ENCODE measurements at regions not wholly inside any gene's neighbourhood (a gene's known extent, or its start where the extent isn't known, plus 50 kb on each side); places are given as distances from the start of the nearest gene placed in this dataset.

- DNase-seq = no peak
Observed at GRCh38 chr18:56165601-56166355, 472.6 kb downstream of the TXNL1 start.

- DNase-seq = no peak
Observed at GRCh38 chr18:56162311-56163265, 475.8 kb downstream of the TXNL1 start.

- no peak for DNase-seq
Observed at GRCh38 chr18:56161566-56162260, 476.7 kb downstream of the TXNL1 start.

GRCh38 chr18:56158676-56159075 is 479.7 kb downstream of the TXNL1 start:
- no peak for DNase-seq

- DNase-seq = no peak
Observed at GRCh38 chr18:56157541-56157940, 480.9 kb downstream of the TXNL1 start.

GRCh38 chr18:56152551-56153310 is 485.7 kb downstream of the TXNL1 start:
- no peak for DNase-seq

GRCh38 chr18:56148373-56148772 is 490.0 kb downstream of the TXNL1 start:
- DNase-seq = no peak

- DNase-seq = no peak
Observed at GRCh38 chr18:56146565-56146964, 491.8 kb downstream of the TXNL1 start.

- DNase-seq = no peak
Observed at GRCh38 chr18:56142001-56142400, 496.4 kb downstream of the TXNL1 start.

GRCh38 chr18:56139792-56140254 is 498.6 kb downstream of the TXNL1 start:
- DNase-seq = no peak

GRCh38 chr18:56139372-56139771 is 499.0 kb downstream of the TXNL1 start:
- no peak for DNase-seq

- DNase-seq = no peak
Observed at GRCh38 chr18:56136105-56136504, 502.3 kb downstream of the TXNL1 start.

- DNase-seq = no peak
Observed at GRCh38 chr18:56130481-56130880, 507.9 kb downstream of the TXNL1 start.

- no peak for DNase-seq
Observed at GRCh38 chr18:56128153-56128791, 510.1 kb downstream of the TXNL1 start.

GRCh38 chr18:56127322-56128099 is 510.9 kb downstream of the TXNL1 start:
- DNase-seq = no peak

GRCh38 chr18:56124186-56124585 is 514.2 kb downstream of the TXNL1 start:
- no peak for DNase-seq

GRCh38 chr18:56121669-56122068 is 516.7 kb downstream of the TXNL1 start:
- no peak for DNase-seq

- no peak for DNase-seq
Observed at GRCh38 chr18:56120782-56121181, 517.6 kb downstream of the TXNL1 start.

- DNase-seq = no peak
Observed at GRCh38 chr18:56119681-56120080, 518.7 kb downstream of the TXNL1 start.

- no peak for DNase-seq
Observed at GRCh38 chr18:56118422-56118821, 520.0 kb downstream of the TXNL1 start.

Measured in activated CD4-positive, alpha-beta T cell treated with anti-CD3 and anti-CD28 coated beads for 48 hours (primary cell).